SU-DHL-6 (cell line): ENCODE measurements at regions not wholly inside any gene's neighbourhood (a gene's known extent, or its start where the extent isn't known, plus 50 kb on each side); places are given as distances from the start of the nearest gene placed in this dataset.

ENCODE experiments used
- CTCF ChIP-seq: fragments of 200-600 bp; sonication (generic); IDR thresholded peaks from one replicate; pipeline ENCODE4 v1.5.1; 2017; ENCODE audit warnings: antibody characterized with exemption, mild to moderate bottlenecking, low read length, moderate library complexity; ENCODE audit not compliant: insufficient read depth, poor library complexity, severe bottlenecking
- EZH2phosphoT487 ChIP-seq: fragments of 200-600 bp; sonication (generic), shearing (Covaris generic); conservative IDR thresholded peaks from 2 replicates; pipeline ENCODE4 v1.6.1; 2018; ENCODE audit warnings: mild to moderate bottlenecking, antibody characterized with exemption, low read length, moderate library complexity, mixed read lengths

GRCh38 chr1:213584272-213584671, 403.5 kb upstream of the PROX1 start:
- TF ChIP-seq CTCF (no peak), EZH2phosphoT487 (no peak)
